Skin of body (tissue), 1 donor: ENCODE measurements at regions not wholly inside any gene's neighbourhood (a gene's known extent, or its start where the extent isn't known, plus 50 kb on each side); places are given as distances from the start of the nearest gene placed in this dataset.
"Not testable (repeated sequence)": the region's sequence is repeated elsewhere in the genome, so short reads cannot be mapped to it uniquely, and the experiment has no call there.

Source experiments
- DNase-seq: peaks from one replicate; lab custom pipeline; 2025; lab: John Stamatoyannopoulos, UW

DNA sequence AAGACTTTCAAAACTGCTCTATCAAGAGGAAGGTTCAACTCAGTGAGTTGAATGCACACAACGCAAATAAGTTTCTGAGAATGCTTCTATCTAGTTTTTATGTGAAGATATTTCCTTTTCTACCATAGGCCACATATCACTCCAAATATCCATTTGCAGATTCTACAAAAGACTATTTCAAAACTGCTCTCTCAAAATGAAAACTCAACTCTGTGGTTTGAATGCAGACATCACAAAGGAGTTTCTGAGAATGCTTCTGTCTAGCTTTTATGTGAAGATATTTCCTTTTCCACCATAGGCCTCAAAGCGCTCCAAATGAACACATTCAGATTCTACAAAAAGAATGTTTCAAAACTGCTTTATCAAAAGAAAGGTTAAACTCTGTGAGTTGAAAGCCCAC, 1093.1 kb upstream of the DEFB115 start:
- DNase-seq = not testable (repeated sequence)

GRCh38 chr20:30167540-30167939, 1089.9 kb upstream of the DEFB115 start:
- no peak for DNase-seq

DNA sequence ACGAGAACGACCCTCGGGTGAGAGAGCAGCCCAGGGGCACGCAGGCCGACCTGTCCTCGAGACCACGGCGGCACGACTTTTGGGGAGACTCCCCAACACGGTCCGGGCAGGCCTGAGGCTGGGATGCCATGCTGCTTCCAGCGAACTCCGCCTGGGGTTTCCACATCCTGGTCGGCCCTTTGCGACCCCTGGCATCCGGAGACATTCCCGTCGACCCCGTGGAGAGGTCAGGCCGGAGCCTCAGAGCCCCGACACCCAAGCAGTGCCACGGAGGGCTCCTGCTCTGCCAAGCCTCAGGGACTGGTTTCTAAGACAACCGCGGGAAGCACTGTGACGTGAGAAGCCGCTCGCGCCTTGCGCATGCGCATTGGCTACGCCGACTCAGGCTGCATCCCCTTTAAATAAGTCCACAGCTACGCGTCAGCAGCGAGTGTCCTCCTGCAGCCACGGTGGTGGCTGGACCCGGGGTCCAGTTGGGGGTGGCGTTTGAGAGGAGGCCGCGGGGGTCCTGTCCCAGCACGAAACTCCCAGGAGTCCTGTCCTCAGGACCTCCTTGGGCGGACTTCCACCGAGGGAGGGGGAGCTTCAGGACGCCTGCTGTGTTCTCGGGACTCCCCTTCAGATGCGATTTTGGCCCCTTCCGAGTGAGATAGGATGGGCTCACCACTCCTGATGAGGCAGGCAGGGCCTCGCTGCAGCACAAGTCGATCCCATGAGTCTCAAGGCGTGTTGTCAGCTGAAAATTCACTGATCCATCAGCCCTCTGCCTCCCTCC, 1089.3 kb upstream of the DEFB115 start:
- DNase-seq = no peak

DNA sequence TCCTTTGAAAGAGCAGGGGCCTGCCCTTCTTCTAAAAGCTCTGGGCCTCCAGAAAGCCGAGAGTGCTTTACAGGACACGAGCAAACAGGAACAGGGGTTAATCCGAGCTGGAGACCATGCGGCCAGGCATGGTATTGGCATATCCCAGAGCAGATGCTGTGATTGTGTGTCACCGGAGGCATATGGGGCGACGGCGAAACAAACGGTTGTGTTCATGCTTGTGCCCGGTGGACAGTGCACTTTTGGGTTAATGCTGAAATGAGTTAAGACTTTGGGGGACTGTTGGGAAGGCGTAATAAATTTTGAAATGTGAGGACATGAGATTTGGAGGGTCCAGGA, 1088.7 kb upstream of the DEFB115 start:
- DNase-seq = no peak

DNA sequence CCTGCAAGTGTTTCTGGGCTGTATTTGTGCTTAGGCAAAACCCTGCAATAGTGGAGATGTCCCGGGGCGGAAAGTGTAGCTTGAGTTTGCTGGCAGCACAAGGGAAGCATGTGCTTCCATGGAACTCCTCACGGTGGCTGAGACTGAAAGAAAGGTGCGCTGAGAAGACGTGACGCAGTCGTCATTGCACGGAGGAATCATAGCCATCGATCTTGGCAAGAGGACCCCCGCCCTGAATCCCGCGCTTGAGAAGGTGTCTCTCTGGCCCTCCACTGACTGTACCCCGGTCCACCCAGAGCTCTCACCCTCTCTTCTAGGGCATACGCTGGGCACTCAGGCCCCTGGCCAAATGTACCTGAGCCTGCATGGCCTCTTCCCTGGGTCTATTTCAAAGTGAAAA, 1081.8 kb upstream of the DEFB115 start:
- no peak for DNase-seq

- not testable (repeated sequence) for DNase-seq
These were observed 1074.3 kb upstream of the DEFB115 start for GRCh38 chr20:30183124-30183523.

DNA sequence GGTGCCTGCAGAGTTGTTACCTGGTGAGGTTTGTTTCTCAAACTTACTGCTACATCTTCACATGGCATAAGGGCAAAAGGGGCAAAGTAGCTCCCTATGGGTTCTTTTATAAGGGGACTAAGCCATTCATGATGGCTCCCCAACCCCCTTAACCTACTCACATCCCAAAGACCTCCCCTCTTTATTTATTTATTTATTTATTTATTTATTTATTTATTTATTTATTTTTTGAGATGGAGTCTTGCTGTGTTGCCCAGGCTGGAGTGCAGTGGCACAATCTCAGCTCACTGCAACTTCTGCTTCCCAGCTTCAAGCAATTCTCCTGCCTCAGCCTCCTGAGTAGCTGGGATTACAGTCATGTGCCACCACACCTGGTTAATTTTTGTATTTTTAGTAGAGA, 1065.7 kb upstream of the DEFB115 start:
- not testable (repeated sequence) for DNase-seq

DNA sequence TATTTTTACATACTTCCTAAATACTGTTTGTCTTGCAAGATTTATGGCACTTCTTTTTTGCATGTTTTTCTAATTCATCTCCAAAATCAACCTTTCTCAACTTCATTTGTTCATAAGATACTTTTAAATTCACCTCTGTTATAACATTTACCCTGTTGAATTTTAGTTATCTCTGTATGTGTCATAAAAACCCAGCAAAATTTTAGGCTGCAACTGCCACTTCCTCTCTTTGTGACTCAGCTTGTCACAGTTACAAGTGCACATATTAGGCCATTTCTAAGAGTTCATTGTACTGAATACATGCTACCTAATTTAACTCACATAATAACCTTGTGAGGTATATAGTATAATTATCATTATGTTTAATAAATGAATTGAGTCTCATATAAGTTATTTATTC, 1023.0 kb upstream of the DEFB115 start:
- not testable (repeated sequence) for DNase-seq

GRCh38 chr20:30275073-30275472, 982.4 kb upstream of the DEFB115 start:
- not testable (repeated sequence) for DNase-seq

DNA sequence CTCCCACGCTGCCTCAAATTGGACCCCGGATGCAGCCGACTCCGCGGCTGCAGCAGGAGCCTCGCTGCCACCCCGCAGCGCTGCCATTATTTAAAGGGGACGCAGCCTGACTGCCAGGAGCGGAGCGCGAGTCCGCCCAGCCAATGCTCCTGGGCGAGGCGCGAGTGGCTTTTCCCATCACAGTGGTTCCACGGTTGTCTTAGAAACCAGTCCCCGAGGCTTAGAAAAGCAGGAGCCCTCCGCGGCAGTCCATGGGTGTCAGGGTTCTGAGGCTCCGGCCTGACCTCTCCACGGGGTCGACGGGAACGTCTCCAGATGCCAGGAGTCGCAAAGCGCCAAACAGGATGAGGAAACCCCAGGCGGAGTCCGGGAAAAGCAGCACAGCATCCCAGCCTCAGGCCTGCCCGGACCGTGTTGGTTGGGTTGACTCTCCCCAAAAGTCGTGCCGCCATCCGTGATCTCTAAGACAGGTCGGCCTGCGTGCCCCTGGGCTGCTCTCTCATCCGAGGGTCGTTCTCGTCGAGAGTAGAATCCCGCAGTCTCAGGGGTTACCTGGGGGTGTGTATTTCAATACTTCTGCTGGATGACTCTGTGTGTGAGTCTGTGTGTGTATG, 975.8 kb upstream of the DEFB115 start:
- no peak for DNase-seq

DNA sequence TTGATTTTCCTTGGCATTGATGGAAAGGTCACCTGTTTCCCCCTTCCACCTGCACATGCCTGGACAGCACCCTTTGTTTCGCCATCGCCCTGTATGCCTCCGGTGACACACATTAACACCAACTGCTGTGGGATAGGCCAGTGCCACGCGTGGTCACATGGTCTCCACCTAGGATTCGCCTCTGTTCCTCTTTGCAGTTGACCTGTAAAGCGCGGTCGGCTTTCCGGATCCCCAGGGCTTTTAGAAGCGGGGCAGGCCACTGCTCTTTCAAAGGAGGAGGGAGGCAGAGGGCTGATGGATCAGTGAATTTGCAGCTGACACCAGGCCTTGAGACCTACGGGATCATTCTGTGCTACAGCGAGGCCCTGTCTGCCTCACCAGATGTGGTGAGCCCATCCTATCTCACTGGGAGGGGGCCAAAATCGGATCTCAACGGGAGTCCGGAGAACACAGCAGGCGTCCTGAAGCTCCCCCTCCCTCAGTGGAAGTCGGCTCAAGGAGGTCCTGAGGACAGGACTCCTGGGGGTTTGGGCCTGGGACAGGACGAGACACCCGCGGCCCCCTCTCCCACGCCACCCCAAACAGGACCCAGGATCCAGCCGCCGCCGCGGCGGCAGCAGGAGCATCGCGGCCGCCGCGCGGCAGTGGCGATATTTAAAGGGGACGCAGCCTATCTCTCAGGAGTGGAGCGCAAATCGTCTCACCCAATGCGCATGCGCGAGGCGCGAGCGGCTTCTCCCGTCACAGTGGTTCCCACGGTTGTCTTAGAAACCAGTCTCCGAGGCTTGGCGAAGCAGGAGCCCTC, 973.8 kb upstream of the DEFB115 start:
- peak; percentile 8 for DNase-seq

DNA sequence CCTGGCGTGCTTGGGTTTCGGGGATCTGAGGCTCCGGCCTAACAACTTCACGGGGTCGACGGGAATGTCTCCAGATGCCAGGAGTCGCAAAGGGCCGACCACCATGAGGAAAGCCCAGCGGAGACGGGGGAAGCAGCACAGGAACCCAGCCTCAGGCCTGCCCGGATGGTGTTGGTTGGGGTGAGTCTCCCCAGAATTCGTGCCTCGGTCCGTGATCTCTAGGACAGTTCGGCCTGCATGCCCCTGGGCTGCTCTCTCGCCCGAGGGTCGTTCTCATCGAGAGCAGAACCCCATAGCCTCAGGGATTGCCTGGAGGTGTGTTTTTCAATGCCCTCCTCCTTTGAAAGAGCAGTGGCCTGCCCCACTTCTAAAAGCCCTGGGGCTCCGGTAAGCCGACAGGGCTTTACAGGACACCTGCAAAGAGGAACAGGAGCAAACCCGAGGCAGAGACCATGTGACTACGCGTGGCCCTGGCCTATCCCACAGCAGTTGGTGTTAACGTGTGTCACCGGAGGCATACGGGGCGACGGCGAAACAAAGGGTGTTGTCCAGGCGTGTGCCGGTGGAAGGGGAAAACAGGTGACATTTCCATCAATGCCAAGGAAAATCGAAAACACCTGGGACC, 973.1 kb upstream of the DEFB115 start:
- no peak for DNase-seq

DNA sequence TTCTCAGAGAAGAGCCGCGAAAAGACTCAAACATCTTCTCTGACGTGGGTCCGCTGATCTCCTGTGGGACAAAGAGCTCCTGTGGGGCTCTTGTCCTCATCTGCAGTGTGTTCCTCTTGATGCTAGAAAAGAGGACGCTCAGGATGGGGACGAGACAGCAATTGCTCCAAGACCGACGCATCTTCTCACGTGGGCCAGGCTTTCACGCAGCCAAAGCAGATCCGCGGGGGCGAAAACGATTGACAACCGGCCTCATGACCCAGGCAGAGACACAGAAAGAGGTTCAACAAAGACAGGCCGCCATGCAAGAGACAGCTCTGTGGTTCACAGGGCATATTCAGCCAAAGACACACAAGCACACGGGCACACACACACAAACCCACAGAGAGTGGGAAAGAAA, 971.8 kb upstream of the DEFB115 start:
- no peak for DNase-seq

- DNase-seq = no peak
These were observed 971.3 kb upstream of the DEFB115 start for GRCh38 chr20:30286157-30286556.

- not testable (repeated sequence) for DNase-seq
These were observed 970.0 kb upstream of the DEFB115 start for GRCh38 chr20:30287459-30287858.

DNA sequence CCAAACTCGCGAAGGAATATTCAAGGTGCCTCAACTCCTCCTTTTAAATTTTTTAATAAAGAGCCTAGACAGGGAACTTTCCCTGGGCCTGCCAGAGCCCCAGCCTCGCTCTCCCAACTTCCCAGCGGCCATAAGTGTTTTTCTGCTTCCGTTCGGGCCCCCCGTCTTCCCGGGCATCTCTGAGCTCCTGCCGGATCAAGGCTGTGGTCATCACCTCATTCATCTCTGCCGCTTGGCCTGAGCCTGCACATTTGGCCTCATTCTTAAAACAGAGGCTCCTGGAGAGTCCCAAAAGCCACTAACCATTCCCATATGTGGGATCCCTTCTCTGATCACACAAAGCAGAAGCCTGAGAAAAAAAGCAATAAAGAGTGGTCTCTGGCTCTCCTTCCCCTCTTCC, 969.1 kb upstream of the DEFB115 start:
- DNase-seq = no peak

- not testable (repeated sequence) for DNase-seq
These were observed 968.4 kb upstream of the DEFB115 start for GRCh38 chr20:30289049-30289448.

GRCh38 chr20:30289711-30290141, 967.7 kb upstream of the DEFB115 start:
- not testable (repeated sequence) for DNase-seq

GRCh38 chr20:30290361-30291063, 967.0 kb upstream of the DEFB115 start:
- DNase-seq = peak; percentile 1

DNA sequence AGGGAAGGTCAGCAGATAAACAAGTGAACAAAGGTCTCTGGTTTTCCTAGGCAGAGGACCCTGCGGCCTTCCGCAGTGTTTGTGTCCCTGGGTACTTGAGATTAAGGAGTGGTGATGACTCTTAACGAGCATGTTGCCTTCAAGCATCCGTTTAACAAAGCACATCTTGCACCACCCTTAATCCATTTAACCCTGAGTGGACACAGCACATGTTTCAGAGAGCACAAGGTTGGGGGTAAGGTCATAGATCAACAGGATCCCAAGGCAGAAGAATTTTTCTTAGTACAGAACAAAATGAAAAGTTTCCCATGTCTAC, 966.4 kb upstream of the DEFB115 start:
- not testable (repeated sequence) for DNase-seq

GRCh38 chr20:30291686-30292085, 965.8 kb upstream of the DEFB115 start:
- DNase-seq = not testable (repeated sequence)
